Stimulated activated naive CD8-positive, alpha-beta T cell treated with anti-CD3 and anti-CD28 coated beads, Interleukin-15, Interleukin-2, amounts not matched to agents 100 ng/mL and 50 ng/mL, for 24 hours (primary cell): ENCODE measurements at regions not wholly inside any gene's neighbourhood (a gene's known extent, or its start where the extent isn't known, plus 50 kb on each side); places are given as distances from the start of the nearest gene placed in this dataset.

Experiments
- H3K27ac Mint-ChIP-seq: one replicate; pipeline ENCODE4 v1.8.0; 2021; ENCODE audit warnings: mild to moderate bottlenecking, mixed read lengths
- H3K27me3 Mint-ChIP-seq: one replicate; pipeline ENCODE4 v1.8.0; 2021; ENCODE audit warnings: mixed read lengths
- H3K36me3 Mint-ChIP-seq: one replicate; pipeline ENCODE4 v1.8.0; 2021; ENCODE audit warnings: low read depth, mixed read lengths
- H3K4me1 Mint-ChIP-seq: one replicate; pipeline ENCODE4 v1.8.0; 2021; ENCODE audit warnings: low read depth, mixed read lengths
- H3K4me3 Mint-ChIP-seq: one replicate; pipeline ENCODE4 v1.8.0; 2021; ENCODE audit warnings: mild to moderate bottlenecking, mixed read lengths
- H3K9me3 Mint-ChIP-seq: one replicate; pipeline ENCODE4 v1.8.0; 2021; ENCODE audit warnings: mixed read lengths

GRCh38 chr10:63866075-63866746, 345.0 kb downstream of the REEP3 start:
- Mint-ChIP-seq H3K9me3 (no peaks in the 10 kb centered on the region), H3K4me1 (peaks cover 6% of the 10 kb centered on the region), H3K4me3 (no peak overlapping the region)

GRCh38 chr10:63866747-63867140, 345.5 kb downstream of the REEP3 start:
- Mint-ChIP-seq H3K4me3 (no peak overlapping the region), H3K4me1 (peaks cover 6% of the 10 kb centered on the region), H3K27ac (no peak overlapping the region), H3K9me3 (no peaks in the 10 kb centered on the region), H3K36me3 (no peaks in the 10 kb centered on the region), H3K27me3 (peaks cover 25% of the 10 kb centered on the region)

More at GRCh38 chr10:63866075-63866746, 345.0 kb downstream of the REEP3 start:
- H3K27ac Mint-ChIP-seq: no peak overlapping the region
- H3K36me3 Mint-ChIP-seq: no peaks in the 10 kb centered on the region
- peaks cover 22% of the 10 kb centered on the region for H3K27me3 Mint-ChIP-seq

- no peaks in the 10 kb centered on the region for H3K36me3 Mint-ChIP-seq
- peaks cover 6% of the 10 kb centered on the region for H3K9me3 Mint-ChIP-seq
- no peak overlapping the region for H3K27ac Mint-ChIP-seq
Observed at GRCh38 chr10:63878428-63878827, 357.2 kb downstream of the REEP3 start.

GRCh38 chr10:63883861-63884260, 362.7 kb downstream of the REEP3 start:
- H3K4me1 Mint-ChIP-seq: no peaks in the 10 kb centered on the region
- peaks cover 6% of the 10 kb centered on the region for H3K9me3 Mint-ChIP-seq
- H3K27me3 Mint-ChIP-seq: peaks cover 18% of the 10 kb centered on the region
- H3K36me3 Mint-ChIP-seq: no peaks in the 10 kb centered on the region
- H3K27ac Mint-ChIP-seq: no peak overlapping the region
- no peak overlapping the region for H3K4me3 Mint-ChIP-seq

More at GRCh38 chr10:63878428-63878827, 357.2 kb downstream of the REEP3 start:
- Mint-ChIP-seq H3K27me3 (peaks cover 7% of the 10 kb centered on the region), H3K4me1 (no peaks in the 10 kb centered on the region), H3K4me3 (no peak overlapping the region)

- H3K4me1 Mint-ChIP-seq: no peaks in the 10 kb centered on the region
- no peak overlapping the region for H3K4me3 Mint-ChIP-seq
- peaks cover 6% of the 10 kb centered on the region for H3K9me3 Mint-ChIP-seq
- no peaks in the 10 kb centered on the region for H3K36me3 Mint-ChIP-seq
- no peak overlapping the region for H3K27ac Mint-ChIP-seq
- peaks cover 18% of the 10 kb centered on the region for H3K27me3 Mint-ChIP-seq
Observed at GRCh38 chr10:63884426-63884825, 363.2 kb downstream of the REEP3 start.

- Mint-ChIP-seq H3K4me1 (no peaks in the 10 kb centered on the region), H3K36me3 (no peaks in the 10 kb centered on the region), H3K4me3 (no peak overlapping the region), H3K9me3 (peaks cover 6% of the 10 kb centered on the region), H3K27me3 (peaks cover 18% of the 10 kb centered on the region), H3K27ac (no peak overlapping the region)
Observed at GRCh38 chr10:63885156-63885555, 364.0 kb downstream of the REEP3 start.

GRCh38 chr10:63886281-63887022, 365.3 kb downstream of the REEP3 start:
- no peaks in the 10 kb centered on the region for H3K9me3 Mint-ChIP-seq
- H3K27ac Mint-ChIP-seq: no peak overlapping the region
- H3K4me1 Mint-ChIP-seq: no peaks in the 10 kb centered on the region
- peaks cover 15% of the 10 kb centered on the region for H3K27me3 Mint-ChIP-seq
- no peaks in the 10 kb centered on the region for H3K36me3 Mint-ChIP-seq
- no peak overlapping the region for H3K4me3 Mint-ChIP-seq

- H3K9me3 Mint-ChIP-seq: no peaks in the 10 kb centered on the region
- H3K4me3 Mint-ChIP-seq: no peak overlapping the region
- no peaks in the 10 kb centered on the region for H3K4me1 Mint-ChIP-seq
- H3K36me3 Mint-ChIP-seq: no peaks in the 10 kb centered on the region
- H3K27me3 Mint-ChIP-seq: peaks cover 11% of the 10 kb centered on the region
- H3K27ac Mint-ChIP-seq: no peak overlapping the region
Observed at GRCh38 chr10:63887023-63887589, 365.9 kb downstream of the REEP3 start.

- Mint-ChIP-seq H3K36me3 (no peaks in the 10 kb centered on the region), H3K27me3 (peaks cover 11% of the 10 kb centered on the region), H3K27ac (no peak overlapping the region), H3K9me3 (no peaks in the 10 kb centered on the region), H3K4me1 (no peaks in the 10 kb centered on the region), H3K4me3 (no peak overlapping the region)
Observed at GRCh38 chr10:63887600-63888370, 366.6 kb downstream of the REEP3 start.

GRCh38 chr10:63889803-63890202, 368.6 kb downstream of the REEP3 start:
- H3K4me1 Mint-ChIP-seq: no peaks in the 10 kb centered on the region
- no peaks in the 10 kb centered on the region for H3K36me3 Mint-ChIP-seq
- no peak overlapping the region for H3K27ac Mint-ChIP-seq
- H3K9me3 Mint-ChIP-seq: no peaks in the 10 kb centered on the region
- no peak overlapping the region for H3K4me3 Mint-ChIP-seq
- peaks cover 7% of the 10 kb centered on the region for H3K27me3 Mint-ChIP-seq

- no peak overlapping the region for H3K4me3 Mint-ChIP-seq
- no peaks in the 10 kb centered on the region for H3K27me3 Mint-ChIP-seq
- no peaks in the 10 kb centered on the region for H3K36me3 Mint-ChIP-seq
- H3K9me3 Mint-ChIP-seq: no peaks in the 10 kb centered on the region
- H3K27ac Mint-ChIP-seq: no peak overlapping the region
- H3K4me1 Mint-ChIP-seq: no peaks in the 10 kb centered on the region
Observed at GRCh38 chr10:63896992-63897391, 375.8 kb downstream of the REEP3 start.

- H3K27me3 Mint-ChIP-seq: no peaks in the 10 kb centered on the region
- no peak overlapping the region for H3K27ac Mint-ChIP-seq
- H3K9me3 Mint-ChIP-seq: no peaks in the 10 kb centered on the region
- H3K36me3 Mint-ChIP-seq: no peaks in the 10 kb centered on the region
- no peak overlapping the region for H3K4me3 Mint-ChIP-seq
- no peaks in the 10 kb centered on the region for H3K4me1 Mint-ChIP-seq
Observed at GRCh38 chr10:63899673-63900300, 378.6 kb downstream of the REEP3 start.

GRCh38 chr10:63901228-63901627, 380.0 kb downstream of the REEP3 start:
- H3K4me3 Mint-ChIP-seq: no peak overlapping the region
- H3K9me3 Mint-ChIP-seq: no peaks in the 10 kb centered on the region
- H3K4me1 Mint-ChIP-seq: no peaks in the 10 kb centered on the region
- no peaks in the 10 kb centered on the region for H3K36me3 Mint-ChIP-seq
- no peak overlapping the region for H3K27ac Mint-ChIP-seq
- H3K27me3 Mint-ChIP-seq: peaks cover 3% of the 10 kb centered on the region

- Mint-ChIP-seq H3K4me3 (no peak overlapping the region), H3K27ac (no peak overlapping the region), H3K27me3 (peaks cover 3% of the 10 kb centered on the region), H3K36me3 (no peaks in the 10 kb centered on the region), H3K4me1 (no peaks in the 10 kb centered on the region), H3K9me3 (no peaks in the 10 kb centered on the region)
Observed at GRCh38 chr10:63901881-63902280, 380.7 kb downstream of the REEP3 start.
